Activated T-cell treated with anti-CD3 and anti-CD28 coated beads for 24 hours (primary cell): ENCODE measurements at regions not wholly inside any gene's neighbourhood (a gene's known extent, or its start where the extent isn't known, plus 50 kb on each side); places are given as distances from the start of the nearest gene placed in this dataset.
"Not testable (repeated sequence)": the region's sequence is repeated elsewhere in the genome, so short reads cannot be mapped to it uniquely, and the experiment has no call there.

Experiments used
- DNase-seq: peaks from one replicate; pipeline ENCODE4 v3.0.0-alpha.2; 2020; ENCODE audit warnings: low read depth

GRCh38 chr1:224061436-224061835, 52.5 kb upstream of the FBXO28 start:
- DNase-seq: no peak

DNA sequence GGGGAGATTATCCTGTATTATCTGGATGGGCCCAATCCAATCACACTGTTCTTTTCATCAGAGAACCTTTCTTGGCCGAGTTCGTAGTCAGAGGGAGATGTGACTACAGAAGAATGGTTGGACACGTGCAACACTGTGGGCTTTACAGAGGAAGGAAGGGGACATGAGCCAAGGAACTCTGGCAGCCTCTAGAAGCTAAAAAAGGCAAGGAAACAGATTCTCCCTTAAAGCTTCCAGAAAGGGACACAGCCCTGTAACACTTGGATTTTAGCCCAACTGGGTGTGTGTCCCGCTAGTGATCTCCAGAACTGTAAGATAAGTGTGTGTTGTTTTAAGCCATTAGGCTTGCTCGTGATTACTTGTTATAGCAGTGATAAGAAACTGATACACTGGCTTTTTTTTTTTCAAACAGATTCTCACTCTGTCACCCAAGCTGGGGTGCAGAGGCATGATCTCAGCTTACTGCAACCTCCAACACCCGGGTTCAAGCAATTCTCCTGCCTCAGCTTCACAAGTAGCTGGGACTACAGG, 53.9 kb upstream of the FBXO28 start:
- no peak for DNase-seq

- DNase-seq: no peak
Observed at GRCh38 chr1:224058303-224058702, 55.6 kb upstream of the FBXO28 start.

DNA sequence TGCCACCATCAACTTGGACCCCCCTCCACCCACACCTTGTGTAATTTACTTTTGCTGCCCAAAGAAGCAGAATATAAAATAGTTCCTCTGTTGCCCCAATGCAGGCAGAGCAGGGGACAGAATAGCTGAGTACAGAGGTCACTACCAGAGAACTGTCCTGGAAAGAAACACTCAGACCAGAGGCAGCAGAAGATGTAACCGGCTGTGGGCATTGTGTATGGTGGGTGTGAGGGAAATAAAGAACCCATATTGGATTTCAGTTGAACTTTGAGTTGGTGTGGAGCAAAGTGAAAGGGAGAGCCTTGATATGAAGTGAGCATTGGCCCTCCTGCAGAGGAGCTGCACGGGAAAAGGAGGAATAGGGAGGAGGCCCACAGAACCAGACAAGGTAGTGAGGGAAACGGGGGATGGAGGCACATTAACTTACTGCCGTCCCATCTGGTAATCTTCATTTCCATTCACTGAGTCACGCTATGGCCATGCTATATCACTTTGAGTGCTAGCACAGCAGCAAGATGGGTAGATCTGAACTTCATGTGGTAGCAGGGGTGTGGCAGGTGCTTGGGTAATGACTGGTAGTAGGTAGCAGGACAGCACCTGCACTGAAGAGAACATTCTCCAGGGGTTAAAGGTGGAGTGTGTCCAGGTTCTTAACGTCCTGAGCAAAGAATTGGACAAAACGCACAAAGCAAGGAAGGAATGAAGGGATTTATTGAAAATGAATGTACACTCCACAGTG, 56.3 kb upstream of the FBXO28 start:
- DNase-seq: no peak

DNA sequence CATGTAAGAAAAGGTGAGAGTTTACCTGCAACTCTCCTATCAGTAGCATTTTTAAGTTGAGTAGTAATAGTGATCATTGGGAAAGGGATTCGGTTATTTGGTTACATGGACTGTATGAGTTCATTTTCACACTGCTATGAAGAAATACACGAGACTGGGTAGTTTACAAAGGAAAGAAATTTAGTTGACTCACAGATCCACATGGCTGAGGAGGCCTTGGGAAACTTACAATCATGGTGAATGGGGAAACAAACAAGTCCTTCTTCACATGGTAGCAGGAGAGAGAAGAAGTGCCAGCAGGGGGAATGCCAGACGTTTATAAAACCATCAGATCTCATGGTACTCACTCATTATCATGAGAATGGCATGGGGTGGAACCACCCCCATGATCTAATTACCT, 59.3 kb upstream of the FBXO28 start:
- no peak for DNase-seq

DNA sequence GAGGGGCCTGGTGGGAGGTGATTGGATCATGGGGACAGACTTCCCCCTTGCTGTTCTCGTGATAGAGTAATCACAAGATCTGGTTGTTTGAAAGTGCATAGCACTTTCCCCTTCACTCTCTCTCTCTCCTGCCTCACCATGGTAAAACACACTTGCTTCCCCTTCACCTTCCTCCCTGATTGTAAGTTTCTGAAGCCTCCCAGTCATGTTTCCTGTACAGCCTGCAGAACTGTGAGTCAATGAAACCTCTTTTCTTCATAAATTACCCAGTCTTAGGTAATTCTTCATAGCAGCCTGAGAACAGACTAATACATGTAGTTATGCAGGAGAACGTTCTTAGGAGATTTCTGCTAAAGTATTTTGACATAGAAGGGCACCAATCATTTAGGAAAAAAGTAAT, 59.9 kb upstream of the FBXO28 start:
- DNase-seq: no peak

DNA sequence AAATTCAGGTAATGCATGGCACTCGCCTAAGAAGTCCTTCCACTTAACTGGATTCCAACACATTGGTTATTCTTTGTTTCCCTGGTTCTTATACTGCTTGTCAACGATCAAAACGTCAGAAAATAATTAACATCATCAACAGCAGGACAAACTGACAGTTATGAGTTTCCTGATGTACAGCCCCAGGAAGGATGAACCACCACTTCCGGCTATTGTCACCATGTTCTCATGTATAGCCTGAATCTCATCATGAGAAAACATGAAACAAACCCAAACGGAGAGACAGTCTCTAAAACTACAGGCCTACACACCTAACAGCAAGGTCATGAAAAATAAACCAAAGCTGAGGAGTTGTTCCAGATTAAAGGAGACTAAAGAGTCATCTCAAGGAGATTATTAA, 60.5 kb upstream of the FBXO28 start:
- no peak for DNase-seq

DNA sequence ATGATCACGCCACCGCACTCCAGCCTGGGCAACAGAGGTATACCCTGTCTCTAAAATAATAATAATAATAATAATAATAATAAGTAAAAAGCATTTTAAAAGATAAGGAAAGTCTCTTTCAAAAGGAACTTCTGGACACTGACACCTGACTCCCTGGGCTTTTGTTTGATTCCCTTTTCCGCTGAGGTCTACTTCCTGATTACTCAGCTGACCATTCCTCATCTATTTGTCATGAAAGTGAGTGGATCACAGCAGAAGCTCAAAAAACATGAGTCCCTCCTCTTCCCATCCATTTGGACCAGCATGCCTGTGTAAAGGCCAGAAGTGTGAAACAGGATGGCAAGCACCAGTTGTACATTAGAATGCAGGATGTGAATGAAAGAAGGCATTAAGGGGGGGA, 61.1 kb upstream of the FBXO28 start:
- no peak for DNase-seq

DNA sequence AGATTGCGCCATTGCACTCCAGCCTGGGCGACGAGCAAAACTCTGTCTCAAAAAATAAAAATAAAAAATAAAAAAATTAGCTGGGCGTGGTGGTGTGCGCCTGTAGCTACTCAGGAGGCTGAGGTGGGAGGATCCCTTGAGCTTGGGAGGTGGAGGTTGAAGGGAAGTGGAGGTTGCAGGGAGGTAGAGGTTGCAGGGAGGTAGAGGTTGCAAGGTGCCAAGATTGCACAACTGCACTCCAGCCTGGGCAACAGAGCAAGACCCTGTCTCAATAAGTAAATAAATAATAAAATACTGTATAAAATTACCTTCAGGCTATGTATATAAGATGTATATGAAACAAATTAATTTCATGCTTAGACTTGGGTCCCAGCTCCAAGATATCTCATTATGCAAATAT, 62.1 kb upstream of the FBXO28 start:
- not testable (repeated sequence) for DNase-seq

- no peak for DNase-seq
Observed at GRCh38 chr1:224051086-224051406, 62.9 kb upstream of the FBXO28 start.

- DNase-seq: no peak
Observed at GRCh38 chr1:224047538-224047937, 66.4 kb upstream of the FBXO28 start.

GRCh38 chr1:224045556-224045955, 68.4 kb upstream of the FBXO28 start:
- no peak for DNase-seq

DNA sequence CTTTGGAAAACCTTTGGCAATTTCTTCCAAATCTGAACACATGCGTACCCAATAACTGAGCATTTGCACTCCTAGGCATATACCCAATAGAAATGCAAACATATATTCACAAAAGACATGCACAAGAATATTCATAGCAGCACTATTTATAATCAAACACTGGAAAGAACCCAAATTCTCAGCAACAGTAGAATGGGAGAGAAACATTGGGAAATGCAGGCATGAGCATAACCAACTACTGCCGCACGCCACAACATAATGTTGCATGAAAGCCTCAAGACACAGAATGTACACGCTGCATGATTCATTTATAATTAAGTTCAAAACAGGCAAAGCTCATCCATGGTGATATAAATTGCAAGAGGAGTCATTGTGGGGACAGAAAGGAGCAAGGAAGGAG, 69.5 kb upstream of the FBXO28 start:
- DNase-seq: no peak

- no peak for DNase-seq
Observed at GRCh38 chr1:224042557-224043118, 71.3 kb upstream of the FBXO28 start.

DNA sequence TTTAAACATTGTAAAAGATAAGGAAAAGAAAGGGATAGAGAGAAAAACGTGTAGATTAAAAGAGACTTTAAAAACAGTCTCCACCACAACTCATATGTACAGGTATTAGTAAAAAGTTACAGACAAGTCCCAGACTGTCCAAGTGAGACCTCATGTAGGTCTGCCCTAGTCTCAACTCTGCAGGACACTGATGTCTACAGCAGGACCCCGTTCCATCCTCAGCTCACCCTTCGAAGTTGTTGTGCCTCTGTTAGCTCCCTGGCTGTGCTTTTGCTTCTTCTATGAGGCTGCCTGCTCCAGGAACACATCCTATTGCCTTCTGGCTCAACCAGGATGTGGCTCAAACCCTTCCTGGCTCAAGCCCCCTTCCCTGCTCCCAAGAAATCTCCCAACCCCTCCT, 72.9 kb upstream of the FBXO28 start:
- no peak for DNase-seq

DNA sequence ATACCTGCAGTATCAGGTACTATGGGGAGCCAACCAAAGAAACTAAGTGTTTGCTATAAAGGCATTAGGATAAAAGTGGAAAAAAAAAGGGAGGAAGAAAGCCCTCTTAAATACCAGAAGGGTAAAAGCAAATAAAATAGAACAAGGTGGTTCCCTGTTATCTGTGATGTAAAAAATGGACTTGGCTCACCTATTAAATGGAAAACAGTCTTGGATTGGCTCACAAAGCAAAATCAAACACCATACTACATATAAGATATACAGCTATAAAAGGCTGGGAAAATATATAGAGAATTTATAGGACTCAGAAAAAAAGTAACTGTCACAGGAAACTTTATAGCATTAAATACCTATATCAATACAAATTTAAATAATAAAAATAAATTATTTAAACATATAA, 73.5 kb upstream of the FBXO28 start:
- DNase-seq: not testable (repeated sequence)

- DNase-seq: not testable (repeated sequence)
Observed at GRCh38 chr1:224040006-224040405, 73.9 kb upstream of the FBXO28 start.

DNA sequence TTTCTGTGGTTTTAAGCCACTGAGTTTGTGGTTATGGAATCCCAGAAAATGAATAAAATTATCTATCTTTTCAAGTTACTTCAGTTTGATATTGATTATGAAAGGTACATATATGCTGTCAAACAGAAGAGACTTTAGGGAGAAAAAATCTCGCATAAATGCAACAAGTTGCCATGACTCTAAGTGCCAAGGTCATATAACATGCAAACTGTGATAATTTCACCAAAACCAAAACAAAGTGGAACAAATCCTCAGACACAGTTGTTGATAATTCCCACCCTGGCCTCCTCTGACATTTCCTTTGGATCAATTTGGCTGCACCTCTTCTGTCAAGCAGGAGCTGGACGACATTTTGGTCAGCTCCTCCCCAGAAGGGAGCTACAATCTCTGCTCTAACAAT, 75.1 kb upstream of the FBXO28 start:
- DNase-seq: not testable (repeated sequence)

DNA sequence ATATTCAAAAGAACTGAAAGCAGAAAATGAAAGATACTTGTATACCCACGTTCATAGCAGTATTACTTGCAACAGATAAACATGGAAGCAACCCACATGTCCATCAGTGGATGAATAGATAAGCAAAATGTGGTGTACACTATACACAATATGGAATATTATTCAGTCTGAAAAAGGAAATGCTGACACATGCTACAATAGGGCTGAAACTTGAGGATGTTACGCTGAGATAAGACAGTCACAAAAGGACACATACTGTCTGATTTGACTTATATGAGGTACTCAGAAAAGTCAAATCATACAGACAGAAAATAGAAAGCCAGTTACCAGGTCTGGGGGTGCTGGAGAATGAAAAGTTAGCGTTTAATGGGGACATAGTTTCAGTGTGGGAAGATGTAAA, 76.5 kb upstream of the FBXO28 start:
- DNase-seq: not testable (repeated sequence)

GRCh38 chr1:224032608-224033276, 81.2 kb upstream of the FBXO28 start:
- not testable (repeated sequence) for DNase-seq

- DNase-seq: not testable (repeated sequence)
Observed at GRCh38 chr1:224031986-224032385, 81.9 kb upstream of the FBXO28 start.

DNA sequence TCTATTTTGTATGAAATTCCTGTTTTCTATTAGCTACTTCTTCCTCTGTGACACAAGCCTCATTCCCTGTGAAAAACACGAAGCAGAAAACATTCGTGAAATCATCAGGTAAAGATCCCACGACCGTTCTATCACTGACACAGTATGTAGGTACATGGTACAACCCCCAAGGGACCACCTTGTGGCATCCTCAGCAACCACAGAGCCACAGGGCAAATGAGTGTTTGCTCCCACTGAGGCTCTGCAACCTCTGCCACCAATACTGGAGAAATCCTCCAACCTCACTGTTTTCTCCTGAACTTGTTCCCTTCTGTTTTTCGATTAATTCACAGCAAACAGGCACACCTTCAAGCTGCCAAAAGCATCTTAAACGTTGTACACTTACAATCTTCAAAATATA, 83.7 kb upstream of the FBXO28 start:
- DNase-seq: not testable (repeated sequence)

DNA sequence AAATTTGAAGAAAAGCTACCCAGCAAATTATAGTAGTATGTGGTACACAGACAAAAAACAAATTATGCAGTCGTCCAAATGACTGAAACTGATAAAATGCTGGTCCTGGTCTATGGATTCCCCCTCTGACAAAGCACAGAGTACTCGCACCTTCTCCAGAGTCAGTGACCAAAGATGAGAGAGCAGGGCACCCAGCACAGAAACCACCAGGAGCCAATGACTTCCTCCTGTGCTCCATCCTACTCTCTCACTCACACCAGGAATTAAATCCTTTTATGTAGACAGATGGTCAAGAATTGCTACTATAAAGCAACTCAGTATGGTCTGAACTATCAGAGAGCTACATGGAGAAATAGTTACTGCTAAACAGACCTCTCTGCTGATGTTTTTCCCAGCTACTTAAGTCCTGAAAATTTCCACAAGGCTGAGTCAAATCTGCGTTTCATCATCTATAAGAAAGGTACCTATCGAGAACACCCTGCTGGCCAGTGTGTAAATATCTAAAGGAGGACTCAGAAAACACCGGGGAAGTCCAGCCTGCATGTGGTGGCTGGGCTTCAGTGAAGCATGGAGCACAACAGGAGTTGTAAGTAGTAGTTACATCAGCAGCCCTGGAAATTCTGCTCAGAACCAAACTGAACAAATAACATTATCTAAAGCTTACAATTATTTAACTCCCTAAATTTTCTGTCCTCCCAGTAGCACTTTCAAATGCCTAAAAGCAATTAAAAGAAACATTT, 84.5 kb upstream of the FBXO28 start:
- not testable (repeated sequence) for DNase-seq
